ENCODE measurements at regions not wholly inside any gene's neighbourhood (a gene's known extent, or its start where the extent isn't known, plus 50 kb on each side); places are given as distances from the start of the nearest gene placed in this dataset.

- ChIA-PET CTCF (no interaction called here), POLR2A (no interaction called here)
- H3K4me3 ChIP-seq (ENCODE audit: low read depth, low read length) = no peak overlapping the region
- DNase-seq (ENCODE audit: low read depth, low spot score) = peak; percentile 10
- no peak for TF ChIP-seq CTCF (IDR thresholded peaks at IDR 0.05; ENCODE audit: insufficient read depth, low read length, missing control alignments)
Measured at GRCh38 chr15:29435811-29436210, 166.2 kb upstream of the NSMCE3 start.

- ChIA-PET POLR2A (no interaction called here), CTCF (no interaction called here)
- no peak for TF ChIP-seq CTCF (IDR thresholded peaks at IDR 0.05; ENCODE audit: insufficient read depth, low read length, missing control alignments)
- H3K4me3 ChIP-seq (ENCODE audit: low read depth, low read length) = no peak overlapping the region
- peak; percentile 29 for DNase-seq (ENCODE audit: low read depth, low spot score)
Measured at GRCh38 chr15:29434280-29434679, 164.7 kb upstream of the NSMCE3 start.

DNA sequence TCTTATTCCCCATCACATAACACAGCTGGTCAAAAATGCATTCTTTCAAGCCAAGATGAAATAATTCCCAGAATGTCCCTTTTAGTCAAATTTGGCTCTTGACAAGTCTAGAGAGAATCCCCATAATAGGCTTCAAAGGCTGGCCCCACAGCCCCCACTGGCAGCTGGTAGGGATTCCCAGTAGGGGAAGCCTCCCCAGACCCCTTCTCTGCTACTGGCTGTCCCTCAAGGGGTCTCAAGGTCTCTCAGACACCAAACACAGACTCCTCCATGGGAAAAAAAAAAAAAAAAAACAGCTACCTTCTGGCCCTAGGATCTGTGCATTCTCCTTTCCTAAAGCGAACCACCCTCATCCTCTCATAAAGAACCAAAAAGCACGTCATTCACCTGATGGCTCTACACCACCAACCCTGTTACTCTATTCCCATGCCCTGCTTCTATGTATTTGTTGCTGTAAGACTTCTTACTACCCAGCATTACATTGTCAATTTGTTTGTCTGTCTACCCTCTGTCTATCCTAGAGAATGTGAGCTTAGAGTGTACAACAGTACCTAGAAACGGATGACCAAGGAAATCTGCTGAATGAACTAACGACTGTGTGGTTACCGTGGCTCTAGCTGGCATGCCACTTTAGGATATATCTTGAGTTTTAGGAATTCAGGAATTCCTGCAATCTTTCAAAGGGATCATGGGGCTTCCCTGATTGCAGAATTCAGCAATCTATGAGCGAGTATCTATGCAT lies 164.1 kb upstream of the NSMCE3 start:
- CTCF ChIA-PET = no interaction called here
- POLR2A ChIA-PET = no interaction called here
- no peak for TF ChIP-seq CTCF (IDR thresholded peaks at IDR 0.05; ENCODE audit: insufficient read depth, low read length, missing control alignments)
- no peak overlapping the region for H3K4me3 ChIP-seq (ENCODE audit: low read depth, low read length)
- DNase-seq (ENCODE audit: low read depth, low spot score) = no peak

GRCh38 chr15:29433050-29433318 lies 163.4 kb upstream of the NSMCE3 start:
- POLR2A ChIA-PET = no interaction called here
- no peak overlapping the region for H3K4me3 ChIP-seq (ENCODE audit: low read depth, low read length)
- CTCF ChIA-PET = no interaction called here
- DNase-seq (ENCODE audit: low read depth, low spot score) = no peak
- no peak for TF ChIP-seq CTCF (IDR thresholded peaks at IDR 0.05; ENCODE audit: insufficient read depth, low read length, missing control alignments)

DNA sequence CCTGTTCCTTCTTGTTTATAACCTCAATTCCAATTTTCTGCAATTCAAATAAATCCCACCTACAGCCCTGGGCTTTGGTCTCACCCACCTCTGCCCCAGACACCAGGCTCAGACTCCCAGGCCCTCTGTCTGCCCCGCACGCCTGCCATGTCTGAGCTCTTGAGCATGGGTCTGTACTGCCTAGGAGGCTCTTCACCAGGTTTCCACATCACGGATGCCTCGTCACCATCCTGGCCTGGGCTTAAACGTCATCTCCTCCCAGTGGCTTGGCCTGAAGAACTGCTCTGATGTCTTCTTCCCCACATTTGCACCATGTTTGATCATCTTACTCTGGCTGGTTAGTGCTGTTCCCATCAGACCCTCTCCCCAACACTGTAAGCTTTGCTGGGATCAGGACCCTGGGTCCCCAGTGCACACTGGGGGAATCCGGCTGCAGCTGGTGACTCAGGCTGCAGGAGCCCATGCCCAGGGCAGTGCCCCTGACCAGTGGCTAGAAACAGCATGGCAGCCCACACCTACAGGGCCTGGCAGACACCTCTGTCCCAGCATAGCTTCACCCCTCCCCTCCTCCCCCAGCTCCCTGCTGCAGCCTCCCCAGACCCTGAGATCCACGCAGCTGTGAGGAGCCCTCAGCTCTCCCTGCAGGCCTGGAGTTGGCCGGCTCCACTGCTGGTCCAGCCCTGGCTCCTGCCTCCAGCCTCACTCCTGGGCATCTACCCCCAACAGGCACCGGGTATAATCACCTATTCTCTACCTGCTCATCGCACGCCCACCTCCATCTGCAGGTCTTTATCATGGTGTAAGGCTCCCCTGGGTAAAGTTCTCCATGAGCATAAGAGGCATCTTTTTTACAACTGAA lies 162.8 kb upstream of the NSMCE3 start:
- ChIA-PET POLR2A (no interaction called here), CTCF (no interaction called here)
- DNase-seq (ENCODE audit: low read depth, low spot score) = no peak
- TF ChIP-seq CTCF (IDR thresholded peaks at IDR 0.05; ENCODE audit: insufficient read depth, low read length, missing control alignments) = no peak
- no peak overlapping the region for H3K4me3 ChIP-seq (ENCODE audit: low read depth, low read length)

GRCh38 chr15:29430831-29431230 lies 161.2 kb upstream of the NSMCE3 start:
- TF ChIP-seq CTCF (IDR thresholded peaks at IDR 0.05; ENCODE audit: insufficient read depth, low read length, missing control alignments) = no peak
- no peak overlapping the region for H3K4me3 ChIP-seq (ENCODE audit: low read depth, low read length)
- no peak for DNase-seq (ENCODE audit: low read depth, low spot score)
- ChIA-PET CTCF (no interaction called here), POLR2A (no interaction called here)
